OCI-M2 (cell line): ENCODE measurements at regions not wholly inside any gene's neighbourhood (a gene's known extent, or its start where the extent isn't known, plus 50 kb on each side); places are given as distances from the start of the nearest gene placed in this dataset.

Experiments
- DNase-seq: peaks from one replicate; lab custom pipeline; 2025; ENCODE audit not compliant: unreplicated experiment; lab: John Stamatoyannopoulos, UW

GRCh38 chr18:45227001-45227742 lies 388.1 kb upstream of the SLC14A2 start:
- DNase-seq = no peak

- no peak for DNase-seq
These were observed 386.4 kb upstream of the SLC14A2 start for GRCh38 chr18:45228796-45229388.

GRCh38 chr18:45231617-45232016 lies 383.7 kb upstream of the SLC14A2 start:
- no peak for DNase-seq

- no peak for DNase-seq
These were observed 383.2 kb upstream of the SLC14A2 start for GRCh38 chr18:45232061-45232460.

GRCh38 chr18:45236676-45237075 lies 378.6 kb upstream of the SLC14A2 start:
- DNase-seq = no peak

GRCh38 chr18:45237343-45238098 lies 377.8 kb upstream of the SLC14A2 start:
- no peak for DNase-seq

GRCh38 chr18:45241271-45241670 lies 374.0 kb upstream of the SLC14A2 start:
- no peak for DNase-seq

- no peak for DNase-seq
These were observed 373.2 kb upstream of the SLC14A2 start for GRCh38 chr18:45241982-45242565.

- no peak for DNase-seq
These were observed 371.8 kb upstream of the SLC14A2 start for GRCh38 chr18:45243340-45244110.

- DNase-seq = no peak
These were observed 370.2 kb upstream of the SLC14A2 start for GRCh38 chr18:45245091-45245511.

GRCh38 chr18:45248240-45248903 lies 366.9 kb upstream of the SLC14A2 start:
- no peak for DNase-seq

GRCh38 chr18:45249246-45249661 lies 366.0 kb upstream of the SLC14A2 start:
- DNase-seq = no peak

- DNase-seq = no peak
These were observed 364.8 kb upstream of the SLC14A2 start for GRCh38 chr18:45250479-45250878.

- DNase-seq = no peak
These were observed 364.0 kb upstream of the SLC14A2 start for GRCh38 chr18:45251236-45251635.

GRCh38 chr18:45252474-45252873 lies 362.8 kb upstream of the SLC14A2 start:
- DNase-seq = no peak

GRCh38 chr18:45253056-45253565 lies 362.2 kb upstream of the SLC14A2 start:
- no peak for DNase-seq

GRCh38 chr18:45253973-45254708 lies 361.1 kb upstream of the SLC14A2 start:
- no peak for DNase-seq

- DNase-seq = no peak
These were observed 360.6 kb upstream of the SLC14A2 start for GRCh38 chr18:45254709-45255082.

- DNase-seq = no peak
These were observed 359.9 kb upstream of the SLC14A2 start for GRCh38 chr18:45255197-45255890.
